HepG2 (cell line): ENCODE measurements at regions not wholly inside any gene's neighbourhood (a gene's known extent, or its start where the extent isn't known, plus 50 kb on each side); places are given as distances from the start of the nearest gene placed in this dataset.
"Not testable (repeated sequence)": the region's sequence is repeated elsewhere in the genome, so short reads cannot be mapped to it uniquely, and the experiment has no call there.

Experiments used
- ELF4 ChIP-seq: sonication (generic); formaldehyde crosslinking; IDR thresholded peaks from 2 replicates; pipeline ENCODE4 v1.5.0; 2020; ENCODE audit warnings: missing genetic modification reagents, mild to moderate bottlenecking, moderate library complexity, borderline replicate concordance
- ETV5 ChIP-seq: IDR thresholded peaks from 2 replicates; pipeline ENCODE4 v1.6.1; 2018; ENCODE audit warnings: missing biosample characterization, missing genetic modification reagents, inconsistent platforms, borderline replicate concordance
- FOXM1 ChIP-seq: sonication (generic); formaldehyde crosslinking; IDR thresholded peaks from 2 replicates; pipeline ENCODE4 v1.5.0; 2020; ENCODE audit warnings: missing genetic modification reagents
- MAFF ChIP-seq: IDR thresholded peaks from 2 replicates; pipeline ENCODE4 v1.6.1; 2011; ENCODE audit warnings: low read depth, low read length, improper control_type of control experiment
- MIER3 ChIP-seq: IDR thresholded peaks from 2 replicates; pipeline ENCODE4 v1.6.1; 2016; ENCODE audit warnings: missing compliant biosample characterization, borderline replicate concordance
- POLR2AphosphoS2 ChIP-seq: IDR thresholded peaks from 2 replicates; pipeline ENCODE4 v1.6.1; 2011; ENCODE audit warnings: low read depth, low read length, improper control_type of control experiment
- RFX5 ChIP-seq: IDR thresholded peaks from 2 replicates; pipeline ENCODE4 v1.6.1; 2011; ENCODE audit warnings: low read depth, low read length, improper control_type of control experiment
- SP140L ChIP-seq: sonication (generic); formaldehyde crosslinking; IDR thresholded peaks from 2 replicates; pipeline ENCODE4 v1.4.0; 2020; ENCODE audit warnings: missing genetic modification reagents, borderline replicate concordance
- SP2 ChIP-seq: sonication (generic); formaldehyde crosslinking; IDR thresholded peaks from 2 replicates; pipeline ENCODE4 v1.5.1; 2020; ENCODE audit warnings: mild to moderate bottlenecking, missing genetic modification reagents
- ZNF251 ChIP-seq: sonication (generic); formaldehyde crosslinking; IDR thresholded peaks from 2 replicates; pipeline ENCODE4 v1.9.0; 2021; ENCODE audit warnings: mild to moderate bottlenecking, missing genetic modification reagents
- ZNF274 ChIP-seq: sonication (generic); formaldehyde crosslinking; IDR thresholded peaks from 2 replicates; pipeline ENCODE4 v1.5.1; 2020; ENCODE audit warnings: mild to moderate bottlenecking, missing genetic modification reagents
- TF ChIP-seq, protein P1 (sequence below): sonication (generic); formaldehyde crosslinking; IDR thresholded peaks from 2 replicates; pipeline ENCODE4 v1.5.0; 2020; ENCODE audit warnings: mild to moderate bottlenecking, missing genetic modification reagents, moderate library complexity
- TF ChIP-seq, protein P2 (sequence below): sonication (generic); IDR thresholded peaks from 2 replicates; pipeline ENCODE4 v1.6.1; 2016; ENCODE audit warnings: low read depth, borderline replicate concordance

DNA sequence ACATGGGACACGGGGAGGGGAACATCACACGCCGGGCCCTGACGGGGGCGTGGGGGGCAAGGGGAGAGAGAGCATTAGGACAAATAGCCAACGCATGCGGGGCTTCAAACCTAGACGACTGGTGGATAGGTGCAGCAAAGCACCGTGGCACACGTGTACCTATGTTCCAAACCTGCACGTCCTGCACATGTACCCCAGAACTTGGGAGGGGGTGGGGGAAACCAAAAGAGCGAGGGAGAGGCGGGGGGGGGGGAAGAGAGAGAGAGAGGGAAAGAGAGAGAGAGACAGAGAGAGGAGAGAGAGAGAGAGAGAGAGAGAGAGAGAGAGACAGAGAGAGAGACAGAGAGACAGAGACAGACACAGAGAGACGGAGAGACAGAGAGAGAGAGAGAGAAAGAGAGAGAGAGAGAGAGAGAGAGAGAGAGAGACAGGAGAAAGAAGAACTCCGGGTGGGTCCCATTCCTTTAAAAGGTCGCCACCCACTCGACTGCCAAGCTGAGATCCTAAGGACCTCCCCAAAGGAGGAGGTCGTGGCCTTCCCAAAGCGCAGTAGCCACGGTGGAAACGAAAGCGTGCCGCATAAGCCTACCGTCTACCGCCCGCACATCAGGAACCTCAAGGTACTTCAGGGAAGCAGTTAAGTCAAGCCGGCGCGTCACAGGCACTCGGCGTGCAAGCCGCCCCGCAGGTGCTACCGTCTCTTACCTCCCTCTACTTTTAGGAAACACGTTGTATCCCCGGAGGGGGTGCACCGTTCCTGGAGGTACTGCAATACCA is 65.7 kb upstream of the RNU2-1 start:
- not testable (repeated sequence) for TF ChIP-seq MAFF; POLR2AphosphoS2; FOXM1 (CRISPR knock-in tag); SP2 (CRISPR knock-in tag); SP140L (CRISPR knock-in tag); ELF4 (CRISPR knock-in tag); RFX5; ZNF274 (CRISPR knock-in tag); MIER3 (CRISPR knock-in tag); ETV5; ZNF251 (CRISPR knock-in tag)
- TF ChIP-seq, protein P1, sequence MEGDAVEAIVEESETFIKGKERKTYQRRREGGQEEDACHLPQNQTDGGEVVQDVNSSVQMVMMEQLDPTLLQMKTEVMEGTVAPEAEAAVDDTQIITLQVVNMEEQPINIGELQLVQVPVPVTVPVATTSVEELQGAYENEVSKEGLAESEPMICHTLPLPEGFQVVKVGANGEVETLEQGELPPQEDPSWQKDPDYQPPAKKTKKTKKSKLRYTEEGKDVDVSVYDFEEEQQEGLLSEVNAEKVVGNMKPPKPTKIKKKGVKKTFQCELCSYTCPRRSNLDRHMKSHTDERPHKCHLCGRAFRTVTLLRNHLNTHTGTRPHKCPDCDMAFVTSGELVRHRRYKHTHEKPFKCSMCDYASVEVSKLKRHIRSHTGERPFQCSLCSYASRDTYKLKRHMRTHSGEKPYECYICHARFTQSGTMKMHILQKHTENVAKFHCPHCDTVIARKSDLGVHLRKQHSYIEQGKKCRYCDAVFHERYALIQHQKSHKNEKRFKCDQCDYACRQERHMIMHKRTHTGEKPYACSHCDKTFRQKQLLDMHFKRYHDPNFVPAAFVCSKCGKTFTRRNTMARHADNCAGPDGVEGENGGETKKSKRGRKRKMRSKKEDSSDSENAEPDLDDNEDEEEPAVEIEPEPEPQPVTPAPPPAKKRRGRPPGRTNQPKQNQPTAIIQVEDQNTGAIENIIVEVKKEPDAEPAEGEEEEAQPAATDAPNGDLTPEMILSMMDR (CRISPR knock-in tag): not testable (repeated sequence)
- TF ChIP-seq, protein P2, sequence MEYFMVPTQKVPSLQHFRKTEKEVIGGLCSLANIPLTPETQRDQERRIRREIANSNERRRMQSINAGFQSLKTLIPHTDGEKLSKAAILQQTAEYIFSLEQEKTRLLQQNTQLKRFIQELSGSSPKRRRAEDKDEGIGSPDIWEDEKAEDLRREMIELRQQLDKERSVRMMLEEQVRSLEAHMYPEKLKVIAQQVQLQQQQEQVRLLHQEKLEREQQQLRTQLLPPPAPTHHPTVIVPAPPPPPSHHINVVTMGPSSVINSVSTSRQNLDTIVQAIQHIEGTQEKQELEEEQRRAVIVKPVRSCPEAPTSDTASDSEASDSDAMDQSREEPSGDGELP: not testable (repeated sequence)
